Activated naive CD4-positive, alpha-beta T cell treated with anti-CD3 and anti-CD28 coated beads, Interleukin-2, amount 50 U/mL, for 16 hours (primary cell): ENCODE measurements at regions not wholly inside any gene's neighbourhood (a gene's known extent, or its start where the extent isn't known, plus 50 kb on each side); places are given as distances from the start of the nearest gene placed in this dataset.

Experiments used
- DNase-seq: peaks from one replicate; pipeline ENCODE4 v3.0.0-alpha.2; 2020

GRCh38 chr11:112882494-112883381, 78.5 kb upstream of the NCAM1 start:
- DNase-seq: no peak

GRCh38 chr11:112884012-112884767, 77.0 kb upstream of the NCAM1 start:
- no peak for DNase-seq

DNA sequence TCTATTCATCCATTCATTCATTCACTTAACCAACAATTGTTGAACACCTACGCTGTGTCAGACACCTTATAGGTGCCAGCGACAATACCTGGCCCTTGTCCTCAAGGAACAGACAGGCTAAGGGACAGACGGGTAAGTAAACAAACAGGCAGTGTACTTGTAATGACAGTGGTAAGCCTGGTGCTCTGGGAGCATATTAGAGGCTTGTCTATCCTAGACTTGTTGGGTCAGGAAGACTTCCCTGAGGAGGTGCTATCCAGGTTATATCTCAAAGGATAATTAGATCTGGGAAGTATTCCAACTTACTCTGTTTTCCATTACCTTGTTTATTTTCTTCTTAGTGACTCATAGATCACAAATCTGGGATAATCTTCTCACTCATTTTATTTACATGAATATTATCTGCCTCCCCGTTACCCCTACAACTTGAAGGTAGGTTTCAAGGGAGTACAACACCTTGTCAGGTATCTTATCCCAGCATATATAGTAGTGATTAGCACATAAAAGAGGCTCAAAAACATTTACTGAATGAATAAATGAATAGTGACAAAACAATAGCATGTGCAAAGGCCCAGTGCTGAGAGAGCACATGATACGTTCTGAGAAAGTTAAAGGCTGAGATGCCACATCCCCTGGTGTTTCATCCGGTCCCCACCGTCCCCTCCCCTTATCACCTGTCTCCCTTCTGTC, 75.3 kb upstream of the NCAM1 start:
- no peak for DNase-seq

DNA sequence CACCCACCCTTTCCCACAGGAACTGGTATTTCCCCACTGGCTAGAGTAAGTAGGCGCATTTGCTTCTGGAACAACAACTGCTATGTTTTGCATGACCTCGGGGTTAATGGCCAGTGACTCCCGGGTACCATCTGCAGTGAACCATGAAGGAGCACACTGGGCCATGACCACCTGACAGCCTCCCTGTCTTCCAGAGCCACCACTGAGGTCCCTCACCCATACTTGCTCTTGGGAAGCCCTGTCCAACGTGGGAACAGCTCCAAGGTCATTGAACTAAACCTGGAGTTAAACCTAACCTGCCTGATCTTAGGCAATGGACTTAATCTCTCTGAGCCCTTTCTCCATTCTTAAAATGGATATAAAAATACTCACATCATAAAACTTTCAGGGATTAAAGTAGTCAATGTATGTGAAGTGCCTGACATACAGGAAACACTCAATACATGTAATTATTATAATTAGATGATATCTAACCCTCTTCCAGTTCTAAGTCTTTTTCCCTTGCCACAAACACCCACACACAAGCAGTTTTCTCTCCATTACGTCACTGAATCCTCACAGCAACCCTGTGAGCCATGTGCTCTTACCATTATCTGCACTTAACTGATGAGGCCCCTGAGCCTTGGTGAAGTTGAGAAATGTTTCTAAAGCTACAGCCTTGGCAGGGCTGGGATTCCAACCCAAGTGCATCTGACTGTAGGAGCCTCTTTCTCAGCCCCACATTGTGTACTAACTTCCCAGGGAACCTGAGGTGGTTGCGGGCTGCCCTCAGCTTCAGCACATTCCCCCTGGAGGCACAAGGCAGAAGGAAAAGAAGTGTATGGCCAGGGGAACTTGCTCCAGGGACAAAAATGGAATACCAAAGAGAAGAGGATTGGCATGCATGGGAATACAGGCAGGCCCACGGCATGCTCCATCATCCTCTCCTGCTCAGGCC, 74.5 kb upstream of the NCAM1 start:
- no peak for DNase-seq

GRCh38 chr11:112889446-112889845, 71.8 kb upstream of the NCAM1 start:
- no peak for DNase-seq

DNA sequence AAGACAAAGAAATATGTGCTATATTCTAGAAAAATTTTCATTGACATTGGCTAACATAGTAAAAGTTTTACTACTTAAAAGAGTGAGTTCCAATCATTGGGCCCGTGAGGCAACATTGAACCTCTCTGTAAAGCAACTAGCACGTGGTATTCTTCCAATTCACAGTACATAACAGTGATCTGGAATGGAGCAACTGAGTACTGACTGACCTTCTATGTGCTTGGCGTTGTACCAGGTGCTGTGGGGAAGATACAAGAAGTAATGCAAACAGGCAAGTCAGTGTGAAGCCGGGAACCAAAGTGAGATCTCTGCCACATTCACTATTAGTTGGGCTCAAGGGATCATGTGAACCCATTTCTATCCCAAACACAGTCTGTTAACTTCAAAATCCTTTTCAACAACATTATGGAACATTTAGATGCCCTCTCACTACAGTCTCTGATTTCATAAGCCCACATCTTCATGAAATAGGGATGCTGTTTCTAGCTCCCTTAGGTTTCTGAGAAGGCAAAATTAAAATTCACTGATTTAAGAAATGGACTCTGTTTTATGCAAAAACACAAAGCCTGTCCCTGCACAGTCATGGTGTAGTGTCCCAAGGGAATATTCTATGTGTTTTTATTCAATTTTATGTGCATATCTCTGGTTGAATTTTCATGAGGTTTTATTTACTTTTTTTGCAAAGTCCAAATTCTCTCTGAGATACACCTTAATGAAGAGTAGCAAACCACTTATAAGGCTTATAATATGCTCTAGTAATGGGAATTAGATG, 61.8 kb upstream of the NCAM1 start:
- no peak for DNase-seq

DNA sequence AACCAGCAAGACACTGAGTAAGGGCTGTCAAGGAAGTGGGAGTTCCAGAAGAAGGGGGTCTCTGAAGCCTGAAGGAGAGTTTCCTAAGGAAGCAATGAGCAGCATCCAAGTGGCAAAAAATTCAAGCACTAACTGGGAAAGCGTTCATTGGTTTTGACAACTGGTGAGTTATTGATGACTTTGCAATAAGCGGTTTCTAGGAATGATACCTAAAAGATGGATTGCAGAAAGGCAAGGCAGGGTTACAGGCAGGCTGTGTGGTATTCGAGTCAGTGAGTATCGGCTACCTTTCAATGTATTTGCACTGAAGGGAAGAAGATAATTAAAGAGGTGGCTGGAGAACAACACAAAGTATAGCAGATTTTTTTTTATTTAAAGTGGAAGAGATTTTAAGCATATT, 59.3 kb upstream of the NCAM1 start:
- DNase-seq: no peak

GRCh38 chr11:112902361-112903011, 58.7 kb upstream of the NCAM1 start:
- no peak for DNase-seq

GRCh38 chr11:112903340-112903739, 57.9 kb upstream of the NCAM1 start:
- DNase-seq: no peak

DNA sequence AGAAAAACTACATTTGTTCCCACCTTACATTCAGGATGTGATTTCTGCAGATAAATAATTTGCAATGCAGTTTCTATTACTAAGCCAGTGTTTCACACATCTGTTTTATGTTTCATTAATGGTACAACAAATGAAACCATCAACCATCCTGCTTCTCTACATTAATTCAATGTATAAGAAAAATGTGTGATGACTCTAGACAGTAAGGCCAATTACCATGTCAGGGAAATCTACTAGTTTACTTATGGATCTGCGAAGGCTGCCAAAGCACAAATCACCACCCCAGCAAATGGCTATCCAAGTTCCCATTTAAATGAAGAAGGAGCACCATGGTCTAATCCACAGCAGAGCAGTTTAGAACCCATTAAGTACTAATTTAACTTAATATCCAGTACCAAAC, 50.1 kb upstream of the NCAM1 start:
- DNase-seq: no peak
